HG02870 (cell line): ENCODE measurements at regions not wholly inside any gene's neighbourhood (a gene's known extent, or its start where the extent isn't known, plus 50 kb on each side); places are given as distances from the start of the nearest gene placed in this dataset.
"Not testable (repeated sequence)": the region's sequence is repeated elsewhere in the genome, so short reads cannot be mapped to it uniquely, and the experiment has no call there.

Experiments used
- ATAC-seq: cut with Tn5 transposase; IDR thresholded peaks from one replicate; pipeline ENCODE4 v1.9.1; 2021; ENCODE audit warnings: mild to moderate bottlenecking, moderate library complexity; ENCODE audit not compliant: unreplicated experiment

GRCh38 chr6:15905488-15906419 lies 223.1 kb upstream of the MYLIP start:
- no peak for ATAC-seq

- ATAC-seq: no peak
These were observed 224.1 kb upstream of the MYLIP start for GRCh38 chr6:15904651-15905376.

- ATAC-seq: peak; percentile 92
These were observed 227.5 kb upstream of the MYLIP start for GRCh38 chr6:15901141-15902115.

- ATAC-seq: no peak
These were observed 230.2 kb upstream of the MYLIP start for GRCh38 chr6:15898693-15899092.

- no peak for ATAC-seq
These were observed 231.6 kb upstream of the MYLIP start for GRCh38 chr6:15897063-15897876.

GRCh38 chr6:15894973-15895725 lies 232.3 kb upstream of the DTNBP1 start:
- ATAC-seq: no peak

- no peak for ATAC-seq
These were observed 230.9 kb upstream of the DTNBP1 start for GRCh38 chr6:15893556-15894253.

GRCh38 chr6:15892369-15892768 lies 229.5 kb upstream of the DTNBP1 start:
- no peak for ATAC-seq

- ATAC-seq: no peak
These were observed 226.3 kb upstream of the DTNBP1 start for GRCh38 chr6:15888798-15889772.

- ATAC-seq: no peak
These were observed 224.9 kb upstream of the DTNBP1 start for GRCh38 chr6:15887491-15888461.

GRCh38 chr6:15885624-15886023 lies 222.8 kb upstream of the DTNBP1 start:
- ATAC-seq: no peak

GRCh38 chr6:15883593-15883992 lies 220.8 kb upstream of the DTNBP1 start:
- not testable (repeated sequence) for ATAC-seq

GRCh38 chr6:15882915-15883314 lies 220.1 kb upstream of the DTNBP1 start:
- no peak for ATAC-seq

- ATAC-seq: no peak
These were observed 219.5 kb upstream of the DTNBP1 start for GRCh38 chr6:15882345-15882744.

GRCh38 chr6:15881150-15881549 lies 218.3 kb upstream of the DTNBP1 start:
- ATAC-seq: no peak

GRCh38 chr6:15880262-15880973 lies 217.6 kb upstream of the DTNBP1 start:
- ATAC-seq: no peak
